H1 (cell line): ENCODE measurements at regions not wholly inside any gene's neighbourhood (a gene's known extent, or its start where the extent isn't known, plus 50 kb on each side); places are given as distances from the start of the nearest gene placed in this dataset.

Source experiments
- CTCF ChIA-PET: fragments of 300-600 bp; sonication (Branson Sonifier 250); formaldehyde crosslinking; loops from one replicate; lab custom pipeline; 2021; ENCODE audit not compliant: partially characterized antibody; lab: Charles Lee
- POLR2A ChIA-PET: fragments of 300-600 bp; sonication (Branson Sonifier 250); formaldehyde crosslinking; loops from one replicate; lab custom pipeline; 2021; ENCODE audit warnings: inconsistent platforms; ENCODE audit not compliant: partially characterized antibody; lab: Charles Lee
- DNase-seq, 2 experiments: peaks; one replicate each; pipeline versions ENCODE4 v3.0.0 to v3.0.0-alpha.2; 2010 to 2022; ENCODE audit warnings: low spot score in 2 of 2, low read depth in 1 of 2, mixed read lengths in 1 of 2
- FAIRE-seq: peaks from 2 replicates; lab custom pipeline; 2011; peaks lifted over from hg19 to GRCh38; lab: Jason Lieb, UNC
- H2AFZ ChIP-seq: 2 replicates; pipeline ENCODE4 v1.8.1; 2012; ENCODE audit warnings: low read length, inconsistent platforms
- H2AK5ac ChIP-seq: 2 replicates; pipeline ENCODE4 v1.6.1; 2013; ENCODE audit warnings: low read depth, low read length
- H2BK120ac ChIP-seq: replicated peaks from 2 replicates; pipeline ENCODE3; 2013; ENCODE audit warnings: low read depth, low read length, inconsistent platforms
- H2BK12ac ChIP-seq: 2 replicates; pipeline ENCODE4 v1.6.1; 2013; ENCODE audit warnings: low read depth, low read length
- H2BK15ac ChIP-seq: 2 replicates; pipeline ENCODE4 v1.6.1; 2013; ENCODE audit warnings: low read length
- H2BK20ac ChIP-seq: 2 replicates; pipeline ENCODE4 v1.6.1; 2013; ENCODE audit warnings: low read length
- H2BK5ac ChIP-seq: 2 replicates; pipeline ENCODE4 v1.6.1; 2013; ENCODE audit warnings: low read depth, low read length
- H3K14ac ChIP-seq: 2 replicates; pipeline ENCODE4 v1.6.1; 2013; ENCODE audit warnings: inconsistent platforms; ENCODE audit not compliant: insufficient read length
- H3K18ac ChIP-seq: 2 replicates; pipeline ENCODE4 v1.6.1; 2013; ENCODE audit warnings: low read length; ENCODE audit errors: extremely low read depth
- H3K23ac ChIP-seq: 2 replicates; pipeline ENCODE4 v1.6.1; 2013; ENCODE audit warnings: inconsistent platforms; ENCODE audit not compliant: insufficient read length
- H3K23me2 ChIP-seq: 2 replicates; pipeline ENCODE4 v1.6.1; 2013; ENCODE audit warnings: low read depth, low read length
- H3K27ac ChIP-seq: 2 replicates; pipeline ENCODE4 v1.6.1; 2011; ENCODE audit warnings: low read depth, low read length, inconsistent platforms
- H3K27me3 ChIP-seq, 4 experiments: replicated peaks in 1 of 4; 1 replicate in 1 of 4; 2 replicates in 3 of 4; pipeline versions ENCODE4 v1.6.1 to v1.8.1; 2011 to 2013; ENCODE audit warnings: low read length in 3 of 4, mild to moderate bottlenecking in 3 of 4, inconsistent platforms in 2 of 4, mixed read lengths in 2 of 4, moderate library complexity in 1 of 4; ENCODE audit not compliant: control insufficient read depth in 3 of 4, insufficient read depth in 3 of 4; ENCODE audit errors: extremely low read depth in 1 of 4
- H3K36me3 ChIP-seq, 4 experiments: 2 replicates each; pipeline versions ENCODE4 v1.6.1 to v1.8.1; 2011 to 2013; ENCODE audit warnings: mild to moderate bottlenecking in 4 of 4, low read length in 3 of 4, moderate library complexity in 2 of 4, control low read depth in 1 of 4, inconsistent platforms in 1 of 4; ENCODE audit not compliant: insufficient read depth in 4 of 4, control insufficient read depth in 2 of 4
- H3K4ac ChIP-seq: replicated peaks from 2 replicates; pipeline ENCODE3; 2013; ENCODE audit warnings: low read length, low read depth, mixed read lengths, inconsistent platforms; ENCODE audit not compliant: insufficient read length
- H3K4me1 ChIP-seq, 4 experiments: replicated peaks in 1 of 4; 1 replicate in 1 of 4; 2 replicates in 3 of 4; pipeline versions ENCODE4 v1.6.1 to v1.8.1; 2011 to 2013; ENCODE audit warnings: low read length in 3 of 4, inconsistent platforms in 2 of 4, mixed read lengths in 1 of 4; ENCODE audit not compliant: insufficient read depth in 4 of 4, control insufficient read depth in 3 of 4
- H3K4me2 ChIP-seq, 2 experiments: 2 replicates each; pipeline versions ENCODE4 v1.6.1 to v1.8.1; 2011 to 2013; ENCODE audit warnings: low read depth in 2 of 2, low read length in 2 of 2, control low read depth in 1 of 2, inconsistent platforms in 1 of 2, mild to moderate bottlenecking in 1 of 2; ENCODE audit not compliant: insufficient read depth in 1 of 2
- H3K4me3 ChIP-seq, 4 experiments: fragments of 200-600, 300-600 bp in 1 of 4; sonication (generic), shearing (Covaris generic), sonication (Bioruptor Twin) in 1 of 4; 2 replicates each; pipeline versions ENCODE4 v1.5.1 to v1.8.1; 2011 to 2016; ENCODE audit warnings: low read length in 4 of 4, low read depth in 3 of 4, control low read depth in 2 of 4, inconsistent platforms in 2 of 4, mild to moderate bottlenecking in 2 of 4, mixed read lengths in 1 of 4, moderate library complexity in 1 of 4; ENCODE audit not compliant: insufficient read depth in 2 of 4; ENCODE audit errors: extremely low read depth in 1 of 4
- H3K56ac ChIP-seq: replicated peaks from 2 replicates; pipeline ENCODE3; 2013; ENCODE audit warnings: low read depth, mild to moderate bottlenecking, mixed read lengths, low read length, inconsistent platforms; ENCODE audit not compliant: insufficient read length
- H3K79me1 ChIP-seq: 2 replicates; pipeline ENCODE4 v1.6.1; 2013; ENCODE audit warnings: low read depth, low read length, control low read depth
- H3K79me2 ChIP-seq, 2 experiments: 2 replicates each; pipeline versions ENCODE4 v1.6.1 to v1.8.1; 2012 to 2013; ENCODE audit warnings: low read length in 2 of 2, mild to moderate bottlenecking in 2 of 2, inconsistent platforms in 1 of 2; ENCODE audit not compliant: insufficient read depth in 2 of 2, control insufficient read depth in 1 of 2
- H3K9ac ChIP-seq, 4 experiments: replicated peaks in 1 of 4; 1 replicate in 1 of 4; 2 replicates in 3 of 4; pipeline versions ENCODE4 v1.6.1 to v1.8.1; 2011 to 2013; ENCODE audit warnings: low read depth in 3 of 4, low read length in 3 of 4, control low read depth in 2 of 4, mild to moderate bottlenecking in 2 of 4, moderate library complexity in 2 of 4, inconsistent platforms in 1 of 4; ENCODE audit errors: extremely low read depth in 1 of 4
- H3K9me3 ChIP-seq, 2 experiments: 2 replicates each; pipeline versions ENCODE4 v1.6.1 to v1.8.1; 2012 to 2013; ENCODE audit warnings: mild to moderate bottlenecking in 2 of 2, moderate library complexity in 2 of 2, control low read depth in 1 of 2, inconsistent platforms in 1 of 2, low read depth in 1 of 2, low read length in 1 of 2, mixed read lengths in 1 of 2; ENCODE audit not compliant: insufficient read depth in 2 of 2
- H4K20me1 ChIP-seq, 2 experiments: replicated peaks in 1 of 2; 2 replicates each; pipeline versions ENCODE3 to v1.8.1; 2011 to 2013; ENCODE audit warnings: inconsistent platforms in 2 of 2, low read length in 2 of 2, mild to moderate bottlenecking in 1 of 2; ENCODE audit not compliant: insufficient read depth in 2 of 2, control insufficient read depth in 1 of 2
- H4K5ac ChIP-seq: 2 replicates; pipeline ENCODE4 v1.6.1; 2013; ENCODE audit warnings: low read length, low read depth, mixed read lengths, inconsistent platforms; ENCODE audit not compliant: insufficient read length
- H4K8ac ChIP-seq: 2 replicates; pipeline ENCODE4 v1.8.0; 2013; ENCODE audit warnings: mild to moderate bottlenecking, moderate library complexity, low read length, inconsistent platforms; ENCODE audit not compliant: insufficient read depth; ENCODE audit errors: extremely low read depth
- H4K91ac ChIP-seq: replicated peaks from 2 replicates; pipeline ENCODE3; 2013; ENCODE audit warnings: low read length, mixed read lengths, inconsistent platforms; ENCODE audit not compliant: insufficient read length
- BCL11A ChIP-seq, 2 experiments: IDR thresholded peaks; one replicate each; pipeline ENCODE4 v1.6.1; 2011; ENCODE audit warnings: low read depth in 2 of 2, low read length in 2 of 2, mild to moderate bottlenecking in 2 of 2
- E2F6 ChIP-seq: IDR thresholded peaks from 2 replicates; pipeline ENCODE4 v1.6.1; 2012; ENCODE audit warnings: inconsistent platforms
- EZH2 ChIP-seq: fragments of 200-600 bp; sonication (generic); IDR thresholded peaks from 2 replicates; pipeline ENCODE4 v1.7.1; 2012; ENCODE audit warnings: low read depth, mild to moderate bottlenecking, moderate library complexity, low read length, inconsistent platforms; ENCODE audit not compliant: severe bottlenecking
- GABPA ChIP-seq: IDR thresholded peaks from 2 replicates; pipeline ENCODE4 v1.6.1; 2011; ENCODE audit warnings: mild to moderate bottlenecking, low read length, moderate library complexity, borderline replicate concordance; ENCODE audit not compliant: insufficient read depth
- HDAC6 ChIP-seq: IDR thresholded peaks from one replicate; pipeline ENCODE4 v1.7.1; 2012; ENCODE audit warnings: low read depth, mild to moderate bottlenecking, inconsistent platforms, low read length, moderate library complexity
- JUND ChIP-seq: IDR thresholded peaks from 2 replicates; pipeline ENCODE4 v1.6.1; 2011; ENCODE audit warnings: mild to moderate bottlenecking, improper control_type of control experiment, low read length
- MAFK ChIP-seq: IDR thresholded peaks from 2 replicates; pipeline ENCODE4 v1.6.1; 2012; ENCODE audit warnings: low read depth, mild to moderate bottlenecking, improper control_type of control experiment, low read length
- RBBP5 ChIP-seq: IDR thresholded peaks from 2 replicates; pipeline ENCODE4 v1.7.1; 2012; ENCODE audit warnings: low read depth, mild to moderate bottlenecking, inconsistent platforms, low read length, moderate library complexity, borderline replicate concordance
- SP1 ChIP-seq: IDR thresholded peaks from 2 replicates; pipeline ENCODE4 v1.6.1; 2011; ENCODE audit warnings: low read depth, low read length
- TBP ChIP-seq: IDR thresholded peaks from 2 replicates; pipeline ENCODE4 v1.6.1; 2011; ENCODE audit warnings: low read depth, low read length, improper control_type of control experiment
- TEAD4 ChIP-seq: IDR thresholded peaks from 2 replicates; pipeline ENCODE4 v1.6.1; 2012; ENCODE audit warnings: low read depth, low read length, inconsistent platforms, mixed read lengths
- YY1 ChIP-seq: IDR thresholded peaks from 2 replicates; pipeline ENCODE4 v1.6.1; 2011; ENCODE audit warnings: low read depth, mild to moderate bottlenecking, low read length
- ZNF274 ChIP-seq: IDR thresholded peaks from 2 replicates; pipeline ENCODE4 v1.7.0; 2012; ENCODE audit warnings: low read length, borderline replicate concordance; ENCODE audit errors: extremely low read depth
- WGBS, 2 experiments: shearing (Covaris generic) in 1 of 2; methylation state at CpG; one replicate each; pipeline versions ENCODE4 v1.1.6 to v1.1.7; 2013 to 2015; ENCODE audit warnings: low lambda C conversion rate in 2 of 2, mixed read lengths in 2 of 2, inconsistent platforms in 1 of 2, low coverage in 1 of 2, missing lambda C conversion rate in 1 of 2; ENCODE audit not compliant: insufficient replicate concordance in 2 of 2, insufficient coverage in 1 of 2, insufficient read length in 1 of 2; ENCODE audit errors: extremely low coverage in 1 of 2, missing lambda C conversion rate in 1 of 2; 5-methylcytosine and 5-hydroxymethylcytosine counted together
- TF ChIP-seq, protein P1 (sequence below): IDR thresholded peaks from 2 replicates; pipeline ENCODE4 v1.6.1; 2011; ENCODE audit warnings: low read depth, mild to moderate bottlenecking, low read length; ENCODE audit not compliant: insufficient read depth

DNA sequence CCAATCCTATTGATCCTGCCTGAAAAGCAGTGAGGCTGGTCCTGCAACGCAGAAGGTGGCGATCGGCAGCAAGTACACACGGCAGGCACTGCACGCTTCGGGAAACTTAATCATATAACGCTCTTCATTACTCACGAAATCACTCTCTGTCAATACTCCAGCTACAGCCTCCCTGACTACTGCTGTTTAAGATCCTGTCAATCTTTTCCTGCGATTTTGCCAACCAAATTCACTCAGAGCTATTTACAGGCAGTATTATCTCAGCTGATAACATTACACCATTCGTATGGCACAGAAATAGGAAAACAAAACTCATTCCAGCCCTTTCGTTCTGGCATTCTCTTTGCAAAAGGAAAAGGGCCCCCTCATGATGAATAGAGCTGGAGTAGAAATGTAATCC, 262.4 kb upstream of the CDH8 start:
- H3K56ac ChIP-seq = no peak overlapping the region
- no peak overlapping the region for H2BK12ac ChIP-seq
- no peak overlapping the region for H4K91ac ChIP-seq
- DNase-seq (no peak), FAIRE-seq (no peak)
- ChIA-PET POLR2A (no interaction called here), CTCF (interaction anchor here (0.8 to 1.7 kb wide), 7 partner anchors 12 to 108 kb away, joined by 3 to 6 read pairs (median 4); no protein-coding TSS in a partner anchor)
- no peak overlapping the region for H3K18ac ChIP-seq
- no peak overlapping the region for H3K4me3 ChIP-seq
- H3K79me1 ChIP-seq = no peaks in the 10 kb centered on the region
- no peak overlapping the region for H3K4me2 ChIP-seq
- H2AK5ac ChIP-seq = no peak overlapping the region
- no peak overlapping the region for H2BK15ac ChIP-seq
- H3K27ac ChIP-seq = no peak overlapping the region
- no peak overlapping the region for H2BK5ac ChIP-seq
- no peak overlapping the region for H2BK120ac ChIP-seq
- 89% methylated on average over 11 of the region's 11 CpGs; no CpG with 5 or more reads in 1 of the 2 experiments for WGBS, 2 experiments
- no peaks in the 10 kb centered on the region for H3K27me3 ChIP-seq
- H3K23ac ChIP-seq = no peak overlapping the region
- H2AFZ ChIP-seq = no peak overlapping the region; the same call in 1 of the 2 replicates
- H2BK20ac ChIP-seq = no peak overlapping the region
- H3K9ac ChIP-seq = no peak overlapping the region
- no peaks in the 10 kb centered on the region for H4K20me1 ChIP-seq
- H3K23me2 ChIP-seq = no peaks in the 10 kb centered on the region
- H3K4me1 ChIP-seq = no peaks in the 10 kb centered on the region
- no peak overlapping the region for H4K8ac ChIP-seq
- no peak overlapping the region for H3K4ac ChIP-seq
- H3K79me2 ChIP-seq = no peaks in the 10 kb centered on the region
- no peaks in the 10 kb centered on the region for H3K36me3 ChIP-seq
- H4K5ac ChIP-seq = no peak overlapping the region
- no peaks in the 10 kb centered on the region; a peak in 1 of 4 replicates for H3K9me3 ChIP-seq
- no peak overlapping the region for H3K14ac ChIP-seq
- TF ChIP-seq JUND (no peak), HDAC6 (no peak), ZNF274 (no peak), SP1 (no peak), RBBP5 (no peak), EZH2 (no peak), BCL11A (IDR thresholded peaks at IDR 0.05; ENCODE audit: low read depth in 2 of 2, low read length in 2 of 2) (no peak), MAFK (no peak), YY1 (no peak), TBP (no peak), GABPA (no peak), TEAD4 (no peak), E2F6 (no peak)
- TF ChIP-seq, protein P1, sequence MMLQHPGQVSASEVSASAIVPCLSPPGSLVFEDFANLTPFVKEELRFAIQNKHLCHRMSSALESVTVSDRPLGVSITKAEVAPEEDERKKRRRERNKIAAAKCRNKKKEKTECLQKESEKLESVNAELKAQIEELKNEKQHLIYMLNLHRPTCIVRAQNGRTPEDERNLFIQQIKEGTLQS = no peak
